Activated CD8-positive, alpha-beta T cell treated with anti-CD3 and anti-CD28 coated beads, Interleukin-2, amount 10 ng/mL, durations not matched to agents 7 days and 5 days (primary cell): ENCODE measurements at regions not wholly inside any gene's neighbourhood (a gene's known extent, or its start where the extent isn't known, plus 50 kb on each side); places are given as distances from the start of the nearest gene placed in this dataset.

Experiments
- ATAC-seq: fragments of 150-1000 bp; cut with Tn5 transposase; one replicate; pipeline ENCODE4 v1.10.0; 2021; ENCODE audit warnings: moderate library complexity
- CTCF ChIA-PET: fragments of 350-600 bp; sonication (Branson Sonifier 250); formaldehyde crosslinking; loops from one replicate; lab custom pipeline; 2021; ENCODE audit warnings: antibody characterized with exemption; lab: Charles Lee
- POLR2A ChIA-PET: fragments of 350-600 bp; sonication (Branson Sonifier 250); formaldehyde crosslinking; loops from one replicate; lab custom pipeline; 2021; ENCODE audit warnings: antibody characterized with exemption; lab: Charles Lee
- DNase-seq: peaks from one replicate; pipeline ENCODE4 v3.0.0-alpha.2; 2020
- H3K27ac Mint-ChIP-seq: one replicate; pipeline ENCODE4 v1.8.0; 2021; ENCODE audit warnings: mild to moderate bottlenecking, mixed read lengths
- H3K27me3 Mint-ChIP-seq: one replicate; pipeline ENCODE4 v1.8.0; 2021; ENCODE audit warnings: low read depth, mixed read lengths
- H3K36me3 Mint-ChIP-seq: one replicate; pipeline ENCODE4 v1.8.0; 2021; ENCODE audit warnings: low read depth, mixed read lengths
- H3K4me1 Mint-ChIP-seq: one replicate; pipeline ENCODE4 v1.8.0; 2021; ENCODE audit warnings: low read depth, mixed read lengths
- H3K4me3 Mint-ChIP-seq: one replicate; pipeline ENCODE4 v1.8.0; 2021; ENCODE audit warnings: mild to moderate bottlenecking, mixed read lengths
- H3K9me3 Mint-ChIP-seq: one replicate; pipeline ENCODE4 v1.8.0; 2022; ENCODE audit warnings: mixed read lengths; ENCODE audit not compliant: insufficient read depth

DNA sequence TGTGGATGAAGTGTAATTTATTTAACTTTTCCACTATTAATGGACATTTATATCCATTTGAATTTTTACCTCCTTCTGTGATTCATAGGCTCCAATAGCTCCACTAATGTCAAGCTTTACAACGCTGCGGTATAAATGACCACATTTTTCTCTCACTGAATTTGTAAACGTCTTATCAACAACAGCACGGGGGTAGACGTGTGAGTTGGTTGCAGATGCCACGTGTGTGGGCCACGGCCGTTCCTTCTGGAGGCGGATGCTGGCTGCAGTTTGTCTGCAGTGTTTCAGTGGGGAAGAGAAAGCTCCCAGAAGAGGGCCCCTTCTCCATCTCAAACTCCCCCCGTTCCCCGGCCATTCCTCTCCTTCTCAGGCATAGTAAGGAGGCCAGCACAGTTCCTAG, 68.2 kb upstream of the XYLT1 start:
- Mint-ChIP-seq H3K27ac (no peak overlapping the region), H3K4me3 (no peak overlapping the region), H3K36me3 (no peaks in the 10 kb centered on the region), H3K4me1 (no peaks in the 10 kb centered on the region), H3K9me3 (no peaks in the 10 kb centered on the region), H3K27me3 (peaks cover 5% of the 10 kb centered on the region)
- DNase-seq (no peak), ATAC-seq (no peak)
- CTCF ChIA-PET: no interaction called here
- POLR2A ChIA-PET: no interaction called here

DNA sequence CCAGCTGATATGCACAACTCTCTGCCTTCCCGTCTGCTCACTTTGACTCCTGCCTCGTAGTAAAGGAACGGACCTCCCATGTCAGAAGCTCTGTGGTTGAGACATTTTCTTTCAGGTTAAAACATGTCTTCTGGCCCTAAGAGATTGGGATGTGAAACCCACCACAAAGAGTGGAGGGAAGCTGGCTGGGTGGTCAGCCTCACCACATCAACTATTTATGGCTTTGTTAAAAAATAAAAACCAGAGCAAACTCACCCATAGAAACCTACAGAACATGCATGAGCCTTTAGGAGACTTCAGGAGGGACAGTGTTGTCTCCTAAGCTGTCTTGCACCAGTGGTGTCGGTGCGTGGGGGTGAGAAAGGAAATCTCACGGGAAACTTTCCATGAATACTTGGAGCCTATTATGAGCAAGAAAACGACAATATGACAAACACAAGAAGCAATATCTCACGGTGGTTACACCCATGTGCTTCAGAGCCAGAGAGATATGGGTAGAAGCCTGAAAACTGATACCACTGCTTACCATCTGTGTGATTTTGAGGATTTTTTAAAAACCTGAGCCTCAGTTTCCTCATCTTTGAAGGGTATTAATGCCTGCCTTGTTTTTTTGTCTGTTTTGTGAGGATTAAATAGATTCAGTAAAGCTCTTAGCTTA, 61.7 kb upstream of the XYLT1 start:
- Mint-ChIP-seq H3K36me3 (no peaks in the 10 kb centered on the region), H3K9me3 (no peaks in the 10 kb centered on the region), H3K4me3 (no peak overlapping the region), H3K27ac (no peak overlapping the region), H3K4me1 (peaks cover 19% of the 10 kb centered on the region), H3K27me3 (peaks cover 3% of the 10 kb centered on the region)
- DNase-seq (no peak), ATAC-seq (no peak)
- POLR2A ChIA-PET: no interaction called here
- CTCF ChIA-PET: interaction anchor here (0.7 kb wide), 1 partner anchor 338 kb away, joined by 3 read pairs; no protein-coding TSS in a partner anchor

DNA sequence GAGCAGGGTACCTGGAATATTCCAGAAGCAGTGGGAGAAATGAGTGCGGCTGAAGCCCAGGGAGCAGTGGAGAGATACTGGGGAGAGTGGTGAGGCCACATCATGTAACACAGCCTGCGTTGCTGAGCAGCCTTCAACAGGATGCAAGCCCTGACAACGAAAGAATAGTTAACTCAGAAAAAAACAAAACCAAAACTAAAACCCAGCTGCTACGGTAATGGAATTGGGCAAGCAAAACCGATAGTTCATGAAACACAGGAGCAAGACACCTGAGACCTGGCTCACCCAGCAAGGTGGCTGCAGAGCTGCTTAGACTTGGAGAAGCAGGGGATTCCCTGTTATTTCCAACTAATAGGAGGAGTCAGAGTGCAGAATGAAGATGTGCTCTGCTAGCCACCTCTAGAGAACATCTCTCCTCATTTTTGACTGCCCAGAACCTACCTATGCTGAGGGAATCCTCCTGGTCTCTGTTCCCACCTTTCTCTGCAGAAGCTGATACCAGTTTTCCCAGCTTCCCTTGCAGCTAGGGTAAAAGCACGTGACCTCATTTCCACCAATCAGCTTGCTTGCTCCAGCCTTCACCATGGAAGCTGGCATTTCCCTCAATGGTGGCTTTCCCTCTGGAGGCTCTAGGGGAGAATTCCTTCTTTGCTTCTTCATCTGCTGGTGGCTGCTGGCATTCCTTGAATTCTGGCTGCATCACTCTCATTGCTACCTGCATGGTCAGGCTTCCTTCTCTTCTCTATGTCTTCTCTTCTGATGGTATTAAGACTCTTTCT, 59.4 kb upstream of the XYLT1 start:
- Mint-ChIP-seq H3K27ac (peak overlapping the region; percentile 87), H3K27me3 (no peaks in the 10 kb centered on the region), H3K9me3 (no peaks in the 10 kb centered on the region), H3K4me3 (peak overlapping the region; percentile 75), H3K36me3 (no peaks in the 10 kb centered on the region), H3K4me1 (peaks cover 22% of the 10 kb centered on the region)
- ChIA-PET POLR2A (interaction anchor here (0.6 kb wide), 1 partner anchor 1642 kb away, joined by 3 read pairs; no protein-coding TSS in a partner anchor), CTCF (interaction anchor here (0.7 to 1.5 kb wide), 4 partner anchors 11 to 49 kb away, joined by 3 to 5 read pairs (median 3); no protein-coding TSS in a partner anchor)
- DNase-seq: peak; percentile 68
- ATAC-seq: peak; percentile 95

DNA sequence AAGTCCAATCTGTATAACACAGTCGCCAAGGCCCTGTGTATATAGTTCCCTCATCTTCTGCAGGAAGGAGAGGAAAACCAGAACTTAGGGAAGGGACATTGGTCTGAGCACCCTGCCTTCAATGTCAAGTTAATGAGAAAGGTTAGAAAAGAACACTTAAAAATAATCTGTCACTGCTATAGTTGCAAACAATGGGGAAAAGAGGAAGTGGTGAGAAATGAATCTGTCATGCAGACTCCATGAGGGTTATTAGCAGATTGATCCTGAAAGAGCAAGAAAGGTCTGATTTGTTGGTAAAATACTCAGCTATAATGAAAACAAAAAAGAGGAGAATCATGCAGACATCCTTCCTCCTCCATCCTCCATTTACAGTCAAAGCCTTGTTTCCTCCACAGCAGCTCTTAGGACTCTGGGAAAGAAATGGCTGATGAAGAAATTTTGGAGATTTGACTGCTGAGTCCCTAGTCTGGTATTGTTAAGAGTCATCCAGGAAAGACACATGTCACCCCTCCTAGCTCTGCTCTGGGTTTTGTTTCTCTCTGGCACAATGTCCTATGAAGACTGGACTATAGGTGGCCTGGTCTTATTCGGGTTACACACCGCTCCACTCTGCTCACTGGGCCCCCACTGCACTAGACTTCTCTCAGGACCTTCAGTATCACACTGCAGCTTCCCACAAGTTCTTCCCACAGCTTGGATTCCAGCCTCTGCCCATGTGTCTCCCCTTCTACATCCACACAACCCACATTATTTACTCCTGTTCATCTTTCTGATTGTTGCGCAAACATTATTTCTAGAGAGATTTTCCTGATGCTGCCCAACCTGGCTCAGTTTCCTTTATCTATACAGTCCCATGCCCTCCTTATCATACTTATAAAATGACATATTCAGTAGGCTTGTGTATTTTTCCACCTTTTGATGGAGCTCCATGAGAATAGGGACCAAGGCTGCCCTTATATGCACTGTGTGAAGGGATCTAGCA, 56.5 kb upstream of the XYLT1 start:
- POLR2A ChIA-PET: no interaction called here
- ATAC-seq: no peak

DNA sequence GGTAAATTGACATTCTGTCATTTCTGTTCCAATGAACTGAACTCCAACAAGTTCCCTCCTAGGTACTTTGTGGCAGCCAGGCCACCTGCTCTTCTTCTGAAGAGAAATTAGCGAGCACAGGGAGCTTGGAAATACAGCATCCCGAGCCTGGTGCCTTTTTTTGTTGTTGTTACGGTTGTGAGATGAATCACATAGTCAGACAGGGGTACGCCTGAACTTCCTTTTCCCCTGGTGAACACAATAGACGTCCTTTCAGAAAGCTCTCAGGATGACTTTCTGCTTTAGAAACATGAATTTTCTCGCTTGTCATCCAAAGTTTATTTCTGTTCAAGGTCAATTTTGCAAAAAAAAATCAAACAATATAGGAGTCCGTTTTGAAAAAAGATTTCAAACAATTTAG, 53.9 kb upstream of the XYLT1 start:
- no peak for ATAC-seq
- H3K4me1 Mint-ChIP-seq: peaks cover 6% of the 10 kb centered on the region
- H3K4me3 Mint-ChIP-seq: no peak overlapping the region
- H3K9me3 Mint-ChIP-seq: no peaks in the 10 kb centered on the region
- peaks cover 17% of the 10 kb centered on the region for H3K27me3 Mint-ChIP-seq
- H3K36me3 Mint-ChIP-seq: no peaks in the 10 kb centered on the region
- no peak for DNase-seq
- CTCF ChIA-PET: no interaction called here
- POLR2A ChIA-PET: no interaction called here
- H3K27ac Mint-ChIP-seq: no peak overlapping the region

More for the DNA sequence above, 56.5 kb upstream of the XYLT1 start:
- Mint-ChIP-seq H3K4me1 (peaks cover 19% of the 10 kb centered on the region), H3K27ac (no peak overlapping the region), H3K4me3 (no peak overlapping the region), H3K36me3 (no peaks in the 10 kb centered on the region), H3K27me3 (no peaks in the 10 kb centered on the region), H3K9me3 (no peaks in the 10 kb centered on the region)
- CTCF ChIA-PET: no interaction called here
- DNase-seq: no peak

DNA sequence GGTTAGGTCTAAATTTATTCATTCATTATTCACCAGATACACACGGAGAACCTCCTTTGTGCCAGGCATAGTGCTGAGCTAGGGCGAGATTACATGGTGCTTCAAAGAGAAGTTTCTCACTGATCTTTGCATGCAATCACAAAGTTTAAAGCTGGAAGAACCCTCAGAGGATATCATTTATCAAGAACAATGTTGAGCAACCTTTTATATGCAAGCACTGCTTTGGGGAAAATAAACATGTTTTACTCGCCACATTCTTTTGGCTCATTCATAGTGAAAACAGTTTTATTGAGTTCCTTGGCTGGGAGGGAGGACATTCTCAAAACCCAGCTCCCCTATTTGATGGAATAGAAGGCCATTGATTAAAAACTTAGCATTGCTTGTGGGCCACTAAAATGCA, 49.8 kb upstream of the XYLT1 start:
- peaks cover 33% of the 10 kb centered on the region for H3K27me3 Mint-ChIP-seq
- H3K9me3 Mint-ChIP-seq: no peaks in the 10 kb centered on the region
- H3K27ac Mint-ChIP-seq: no peak overlapping the region
- no peaks in the 10 kb centered on the region for H3K36me3 Mint-ChIP-seq
- ATAC-seq: no peak
- ChIA-PET CTCF (no interaction called here), POLR2A (no interaction called here)
- DNase-seq: no peak
- no peaks in the 10 kb centered on the region for H3K4me1 Mint-ChIP-seq
- H3K4me3 Mint-ChIP-seq: no peak overlapping the region
